Psoas muscle (tissue), 7 donors: ENCODE measurements at regions not wholly inside any gene's neighbourhood (a gene's known extent, or its start where the extent isn't known, plus 50 kb on each side); places are given as distances from the start of the nearest gene placed in this dataset.

Experiments used
- ATAC-seq, 4 donors: fragments of 200-7000 bp; cut with Tn5 transposase; one replicate each; pipeline ENCODE4 v1.9.1; 2020; ENCODE audit warnings: moderate library complexity in 3 of 4, mild to moderate bottlenecking in 2 of 4
- DNase-seq, 2 donors: peaks; one replicate each; pipeline ENCODE4 v3.0.0-alpha.2; 2020
- H3K27ac ChIP-seq: fragments of 200-600 bp; one replicate; pipeline ENCODE4 v1.8.0; 2022
- H3K27me3 ChIP-seq, 3 donors: fragments of 200-600 bp in 1 of 3; one replicate each; pipeline versions ENCODE4 v1.6.1 to v1.8.0; 2013 to 2022; ENCODE audit warnings: low read length in 2 of 3, mild to moderate bottlenecking in 2 of 3, moderate library complexity in 1 of 3; ENCODE audit not compliant: insufficient read depth in 3 of 3
- H3K36me3 ChIP-seq, 2 donors: fragments of 200-600 bp in 1 of 2; one replicate each; pipeline versions ENCODE4 v1.6.1 to v1.8.0; 2013 to 2022; ENCODE audit warnings: low read depth in 1 of 2, mild to moderate bottlenecking in 1 of 2, moderate library complexity in 1 of 2; ENCODE audit not compliant: insufficient read depth in 1 of 2
- H3K4me1 ChIP-seq: fragments of 200-600 bp; one replicate; pipeline ENCODE4 v1.8.0; 2022
- H3K4me3 ChIP-seq: fragments of 200-600 bp; one replicate; pipeline ENCODE4 v1.8.0; 2022; ENCODE audit warnings: mild to moderate bottlenecking
- H3K9me3 ChIP-seq: fragments of 200-600 bp; one replicate; pipeline ENCODE4 v1.8.0; 2022
- WGBS, 3 donors: extraction: QIAGEN DNeasy Blood & Tissue Kit; methylation state at CpG; one replicate each; pipeline versions ENCODE4 v1.1.6 to v1.1.7; 2013; 5-methylcytosine and 5-hydroxymethylcytosine counted together
- intact Hi-C, 2 donors: fragments of 100-400 bp; cut with DNase I; formaldehyde crosslinking; loops; one replicate each; pipeline versions ENCODE4 v1.11.0 to v1.14.2; 2022
- TF ChIP-seq, protein P1 (sequence below): fragments of 200-600 bp; IDR thresholded peaks from one replicate; pipeline ENCODE4 v1.8.0; 2022; ENCODE audit warnings: antibody characterized with exemption
- donor health status: healthy with polysubstance abuse.
- donor health status: DM: no; HTN: no; CAD: no; lungs with moderate emphysema.
- donor health status: Bipolar disorder and iron deficiency.
- donor health status: healthy.
- donor health status: DM: yes; HTN: yes; CAD: no.
- donor health status: DM: no; HTN: no; CAD: no.
- donor health status: DM: yes; HTN: yes; CAD: no.

DNA sequence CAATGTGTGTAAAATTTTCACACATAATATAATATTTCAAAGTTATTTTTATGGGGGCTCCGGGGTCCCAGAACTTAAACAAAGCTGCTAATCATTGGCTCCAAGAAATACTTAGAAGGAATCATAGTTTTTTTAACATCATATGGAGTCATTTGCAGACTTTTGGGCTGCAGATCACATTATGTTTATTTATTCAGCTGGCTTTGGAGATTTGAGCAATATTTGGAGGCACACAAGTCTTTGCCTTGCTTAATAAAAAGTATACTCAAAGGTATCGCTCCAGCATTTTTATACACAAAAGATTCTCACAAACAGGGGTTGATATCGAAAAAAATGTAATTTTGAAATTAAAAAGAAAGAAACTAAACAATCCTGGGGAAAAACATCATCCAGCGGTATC is 382.5 kb upstream of the TENM3 start:
- H3K36me3 ChIP-seq: no peaks in the 10 kb centered on the region
- DNase-seq (no peak), ATAC-seq (no peak)
- peaks cover 0 to 3% (median 0%) of the 10 kb centered on the region in 3 donors for H3K27me3 ChIP-seq
- intact Hi-C loops: no loop called here
- no peaks in the 10 kb centered on the region for H3K4me1 ChIP-seq
- no peak overlapping the region for H3K4me3 ChIP-seq
- H3K27ac ChIP-seq: no peak overlapping the region
- TF ChIP-seq, protein P1, sequence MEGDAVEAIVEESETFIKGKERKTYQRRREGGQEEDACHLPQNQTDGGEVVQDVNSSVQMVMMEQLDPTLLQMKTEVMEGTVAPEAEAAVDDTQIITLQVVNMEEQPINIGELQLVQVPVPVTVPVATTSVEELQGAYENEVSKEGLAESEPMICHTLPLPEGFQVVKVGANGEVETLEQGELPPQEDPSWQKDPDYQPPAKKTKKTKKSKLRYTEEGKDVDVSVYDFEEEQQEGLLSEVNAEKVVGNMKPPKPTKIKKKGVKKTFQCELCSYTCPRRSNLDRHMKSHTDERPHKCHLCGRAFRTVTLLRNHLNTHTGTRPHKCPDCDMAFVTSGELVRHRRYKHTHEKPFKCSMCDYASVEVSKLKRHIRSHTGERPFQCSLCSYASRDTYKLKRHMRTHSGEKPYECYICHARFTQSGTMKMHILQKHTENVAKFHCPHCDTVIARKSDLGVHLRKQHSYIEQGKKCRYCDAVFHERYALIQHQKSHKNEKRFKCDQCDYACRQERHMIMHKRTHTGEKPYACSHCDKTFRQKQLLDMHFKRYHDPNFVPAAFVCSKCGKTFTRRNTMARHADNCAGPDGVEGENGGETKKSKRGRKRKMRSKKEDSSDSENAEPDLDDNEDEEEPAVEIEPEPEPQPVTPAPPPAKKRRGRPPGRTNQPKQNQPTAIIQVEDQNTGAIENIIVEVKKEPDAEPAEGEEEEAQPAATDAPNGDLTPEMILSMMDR: no peak
- WGBS, 3 donors: 65 to 71% (median 70%) methylated on average over 4 of the region's 4 CpGs
- H3K9me3 ChIP-seq: no peaks in the 10 kb centered on the region

DNA sequence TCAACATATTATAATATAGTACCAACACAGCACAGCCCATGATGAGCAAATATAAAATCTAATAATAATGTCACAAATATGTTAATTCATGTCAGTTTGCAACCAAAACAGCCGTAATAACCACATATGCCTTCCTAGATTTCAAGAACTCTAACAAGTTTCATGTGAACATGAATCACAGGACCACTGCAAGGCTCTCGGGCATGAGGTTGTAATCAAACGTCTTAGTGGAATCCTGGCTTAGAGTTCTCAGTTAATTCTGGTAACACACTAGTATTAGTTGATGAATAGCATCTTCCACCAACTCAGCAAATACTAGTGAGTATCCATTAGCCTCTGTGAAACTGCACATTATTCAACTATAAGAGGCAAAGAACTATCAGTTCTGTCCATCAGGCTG is 379.3 kb upstream of the TENM3 start:
- Histone ChIP-seq H3K27me3 (no peaks in the 10 kb centered on the region), H3K27ac (no peak overlapping the region), H3K4me1 (no peaks in the 10 kb centered on the region), H3K4me3 (no peak overlapping the region), H3K36me3 (no peaks in the 10 kb centered on the region), H3K9me3 (no peaks in the 10 kb centered on the region)
- TF ChIP-seq, protein P1: no peak
- WGBS, 3 donors: 76 to 82% (median 81%) methylated on average over 3 of the region's 3 CpGs
- intact Hi-C loops: no loop called here
- ATAC-seq: no peak
- no peak for DNase-seq

GRCh38 chr4:181870326-181870725 is 372.9 kb upstream of the TENM3 start:
- no peak for ATAC-seq
- TF ChIP-seq, protein P1: no peak
- Histone ChIP-seq H3K4me3 (no peak overlapping the region), H3K27ac (no peak overlapping the region), H3K36me3 (no peaks in the 10 kb centered on the region), H3K27me3 (no peaks in the 10 kb centered on the region), H3K4me1 (no peaks in the 10 kb centered on the region), H3K9me3 (no peaks in the 10 kb centered on the region)
- intact Hi-C loops: no loop called here
- 62 to 72% (median 68%) methylated on average over 1 of the region's 1 CpG for WGBS, 3 donors
- DNase-seq: no peak

DNA sequence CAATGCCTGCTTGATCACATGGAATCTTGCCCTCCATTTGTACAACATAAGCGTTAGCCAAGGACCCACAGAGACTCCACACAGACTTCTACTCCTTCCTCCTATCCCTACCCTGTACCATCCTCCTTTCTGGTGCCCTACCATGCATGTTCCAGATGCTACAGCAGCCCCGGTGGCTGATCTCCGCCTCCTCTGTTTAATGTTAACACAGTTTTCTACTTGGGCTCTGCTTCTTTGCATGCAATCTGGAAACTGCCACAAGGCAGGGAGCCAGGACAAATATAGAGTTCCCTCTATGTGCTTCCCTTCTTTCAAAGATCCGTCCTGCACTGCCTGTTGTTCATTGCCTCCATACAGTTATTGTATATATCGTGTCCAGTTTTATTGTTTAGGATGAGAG is 368.6 kb upstream of the TENM3 start:
- ATAC-seq: no peak
- no peaks in the 10 kb centered on the region for H3K36me3 ChIP-seq
- no peaks in the 10 kb centered on the region for H3K9me3 ChIP-seq
- no peak overlapping the region for H3K27ac ChIP-seq
- DNase-seq: no peak
- H3K27me3 ChIP-seq: no peaks in the 10 kb centered on the region
- no peak overlapping the region for H3K4me3 ChIP-seq
- H3K4me1 ChIP-seq: no peaks in the 10 kb centered on the region
- WGBS, 3 donors: 63 to 70% (median 68%) methylated on average over 5 of the region's 5 CpGs
- TF ChIP-seq, protein P1: no peak
- intact Hi-C loops: no loop called here

- Histone ChIP-seq H3K4me3 (no peak overlapping the region), H3K27ac (no peak overlapping the region), H3K4me1 (no peaks in the 10 kb centered on the region), H3K36me3 (no peaks in the 10 kb centered on the region), H3K27me3 (no peaks in the 10 kb centered on the region), H3K9me3 (no peaks in the 10 kb centered on the region)
- TF ChIP-seq, protein P1: no peak
- DNase-seq: no peak
- 39 to 58% (median 57%) methylated on average over 1 of the region's 1 CpG for WGBS, 3 donors
- intact Hi-C loops: no loop called here
- ATAC-seq: no peak
These were observed 365.8 kb upstream of the TENM3 start for GRCh38 chr4:181877329-181877848.
